PC-3 (cell line): ENCODE measurements at regions not wholly inside any gene's neighbourhood (a gene's known extent, or its start where the extent isn't known, plus 50 kb on each side); places are given as distances from the start of the nearest gene placed in this dataset.

Experiments used
- ATAC-seq: fragments of 200-7000 bp; cut with Tn5 transposase; 2 replicates; pipeline ENCODE4 v1.9.1; 2020; ENCODE audit warnings: mild to moderate bottlenecking, moderate library complexity
- BruUV-seq: library from RNA; stranded (reverse); fragments of 400-500 nt; replicated peaks from 2 replicates; lab custom pipeline; 2021; lab: Mats Ljungman, UMichigan
- CTCF ChIA-PET: fragments of 300-600 bp; sonication (Branson Sonifier 250); formaldehyde crosslinking; loops from one replicate; lab custom pipeline; 2022; ENCODE audit warnings: antibody characterized with exemption; lab: Charles Lee
- POLR2A ChIA-PET: fragments of 300-600 bp; sonication (Branson Sonifier 250); formaldehyde crosslinking; loops from one replicate; lab custom pipeline; 2022; ENCODE audit warnings: antibody characterized with exemption; ENCODE audit not compliant: unreplicated experiment; lab: Charles Lee
- DNase-seq: peaks from one replicate; pipeline ENCODE4 v3.0.0-alpha.2; 2015
- H2AFZ ChIP-seq: fragments of 300-600 bp; sonication (generic); 2 replicates; pipeline ENCODE4 v1.6.0; 2016; ENCODE audit warnings: antibody characterized with exemption, low read length
- H3F3A ChIP-seq: fragments of 300-600 bp; sonication (generic); one replicate; pipeline ENCODE4 v1.6.0; 2017; ENCODE audit warnings: antibody characterized with exemption, low read length, control low read depth, mild to moderate bottlenecking; ENCODE audit not compliant: unreplicated experiment
- H3K27ac ChIP-seq: fragments of 300-600 bp; sonication (generic); 2 replicates; pipeline ENCODE4 v1.5.1; 2016; ENCODE audit warnings: mild to moderate bottlenecking, low read length
- H3K27me3 ChIP-seq: fragments of 300-600 bp; sonication (generic); 2 replicates; pipeline ENCODE4 v1.6.1; 2016; ENCODE audit warnings: low read length, mixed read lengths
- H3K36me3 ChIP-seq: fragments of 300-600 bp; sonication (generic); 2 replicates; pipeline ENCODE4 v1.6.1; 2016; ENCODE audit warnings: low read depth, mixed run types, low read length, mixed read lengths
- H3K4me1 ChIP-seq: fragments of 300-600 bp; sonication (generic); 2 replicates; pipeline ENCODE4 v1.5.1; 2016; ENCODE audit warnings: low read length; ENCODE audit not compliant: insufficient read depth
- H3K4me2 ChIP-seq: fragments of 300-600 bp; sonication (generic); 2 replicates; pipeline ENCODE4 v1.6.0; 2016; ENCODE audit warnings: low read length
- H3K4me3 ChIP-seq: fragments of 300-600 bp; sonication (generic); 2 replicates; pipeline ENCODE4 v1.5.1; 2016; ENCODE audit warnings: mild to moderate bottlenecking, low read length, mixed read lengths
- H3K79me2 ChIP-seq: fragments of 300-600 bp; sonication (generic); 2 replicates; pipeline ENCODE4 v1.6.1; 2017; ENCODE audit warnings: low read length, mixed read lengths
- H3K9ac ChIP-seq: fragments of 300-600 bp; sonication (generic); 2 replicates; pipeline ENCODE4 v1.6.0; 2016; ENCODE audit warnings: mild to moderate bottlenecking, low read length
- H3K9me2 ChIP-seq: fragments of 300-600 bp; sonication (generic); replicated peaks from 2 replicates; pipeline ENCODE4 v1.6.1; 2016; ENCODE audit warnings: mixed run types, low read length, mixed read lengths
- H3K9me3 ChIP-seq: fragments of 300-600 bp; sonication (generic); 2 replicates; pipeline ENCODE4 v1.6.1; 2016; ENCODE audit warnings: low read length, mixed read lengths
- H4K20me1 ChIP-seq: fragments of 300-600 bp; sonication (generic); 2 replicates; pipeline ENCODE4 v1.6.1; 2016; ENCODE audit warnings: low read length, mixed read lengths
- EZH2 ChIP-seq: fragments of 300-600 bp; sonication (generic); IDR thresholded peaks from one replicate; pipeline ENCODE4 v1.6.1; 2017; ENCODE audit warnings: antibody characterized with exemption, mild to moderate bottlenecking, low read length; ENCODE audit not compliant: unreplicated experiment
- EZH2phosphoT487 ChIP-seq: fragments of 300-600 bp; sonication (generic); IDR thresholded peaks from 2 replicates; pipeline ENCODE4 v1.6.1; 2018; ENCODE audit warnings: mild to moderate bottlenecking, antibody characterized with exemption, low read length, borderline replicate concordance
- intact Hi-C: fragments of 100-400 bp; cut with micrococcal nuclease; formaldehyde crosslinking; loops from 2 replicates; pipeline ENCODE4 v1.9.0; 2023
- TF ChIP-seq, protein P1 (sequence below): fragments of 300-600 bp; sonication (generic); conservative IDR thresholded peaks from 2 replicates; pipeline ENCODE4 v1.5.1; 2017; ENCODE audit warnings: antibody characterized with exemption, low read depth, mild to moderate bottlenecking, low read length

DNA sequence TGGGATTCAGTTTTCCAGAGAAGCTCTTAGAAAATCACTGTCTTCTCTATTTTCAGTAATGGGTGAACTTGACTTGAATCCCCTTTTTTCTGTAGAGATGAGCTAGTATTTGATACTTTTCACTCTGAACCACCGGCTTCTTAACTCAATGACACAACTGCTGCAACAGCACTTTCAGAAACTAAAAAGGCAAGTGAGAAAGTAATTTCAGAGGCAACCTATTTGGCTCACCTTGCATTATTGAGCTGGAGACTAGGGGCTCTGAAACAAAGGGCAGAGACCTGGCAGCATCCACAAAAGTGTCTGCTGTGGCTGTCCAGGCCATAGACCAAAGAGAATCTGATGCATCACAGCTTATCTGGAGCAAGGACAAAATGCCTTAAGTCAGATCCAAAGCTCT is 289.8 kb upstream of the IRAK1BP1 start:
- Histone ChIP-seq H3K79me2 (no peaks in the 10 kb centered on the region), H2AFZ (no peak overlapping the region), H3K9me2 (no peaks in the 10 kb centered on the region), H3K27ac (no peak overlapping the region), H3K4me2 (no peak overlapping the region), H3K9me3 (no peaks in the 10 kb centered on the region), H3F3A (no peaks in the 10 kb centered on the region), H3K4me1 (no peaks in the 10 kb centered on the region), H3K36me3 (no peaks in the 10 kb centered on the region), H3K4me3 (no peak overlapping the region), H4K20me1 (no peaks in the 10 kb centered on the region), H3K27me3 (no peaks in the 10 kb centered on the region), H3K9ac (no peak overlapping the region)
- POLR2A ChIA-PET, result no interaction called here
- ATAC-seq, result no peak
- no peak for TF ChIP-seq EZH2phosphoT487
- TF ChIP-seq, protein P1, sequence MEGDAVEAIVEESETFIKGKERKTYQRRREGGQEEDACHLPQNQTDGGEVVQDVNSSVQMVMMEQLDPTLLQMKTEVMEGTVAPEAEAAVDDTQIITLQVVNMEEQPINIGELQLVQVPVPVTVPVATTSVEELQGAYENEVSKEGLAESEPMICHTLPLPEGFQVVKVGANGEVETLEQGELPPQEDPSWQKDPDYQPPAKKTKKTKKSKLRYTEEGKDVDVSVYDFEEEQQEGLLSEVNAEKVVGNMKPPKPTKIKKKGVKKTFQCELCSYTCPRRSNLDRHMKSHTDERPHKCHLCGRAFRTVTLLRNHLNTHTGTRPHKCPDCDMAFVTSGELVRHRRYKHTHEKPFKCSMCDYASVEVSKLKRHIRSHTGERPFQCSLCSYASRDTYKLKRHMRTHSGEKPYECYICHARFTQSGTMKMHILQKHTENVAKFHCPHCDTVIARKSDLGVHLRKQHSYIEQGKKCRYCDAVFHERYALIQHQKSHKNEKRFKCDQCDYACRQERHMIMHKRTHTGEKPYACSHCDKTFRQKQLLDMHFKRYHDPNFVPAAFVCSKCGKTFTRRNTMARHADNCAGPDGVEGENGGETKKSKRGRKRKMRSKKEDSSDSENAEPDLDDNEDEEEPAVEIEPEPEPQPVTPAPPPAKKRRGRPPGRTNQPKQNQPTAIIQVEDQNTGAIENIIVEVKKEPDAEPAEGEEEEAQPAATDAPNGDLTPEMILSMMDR, result no peak
- TF ChIP-seq EZH2, result no peak
- intact Hi-C loops, result no loop called here
- CTCF ChIA-PET, result no interaction called here
- BruUV-seq, result no TSS peak
- no peak for DNase-seq

DNA sequence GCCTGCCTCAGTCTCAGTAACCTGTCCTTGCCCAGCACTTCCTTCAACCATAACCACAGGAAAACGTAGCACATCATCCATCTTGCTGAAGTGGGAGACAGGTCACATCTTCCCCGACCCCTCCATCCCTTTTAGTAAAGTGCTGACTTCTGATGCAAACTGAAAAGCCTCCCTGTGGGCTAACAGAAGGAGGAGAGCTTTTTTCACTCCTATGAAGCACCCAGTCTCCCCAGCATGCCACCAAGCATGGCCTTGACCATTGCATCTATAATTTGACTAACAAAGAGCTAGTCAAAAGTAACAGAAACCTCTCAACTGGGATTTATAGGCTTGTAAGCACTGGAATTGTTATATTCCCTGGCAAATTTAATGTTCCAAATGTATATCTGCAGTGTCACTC is 288.9 kb upstream of the IRAK1BP1 start:
- H3K4me2 ChIP-seq, result no peak overlapping the region
- no peaks in the 10 kb centered on the region for H3K9me2 ChIP-seq
- H2AFZ ChIP-seq, result no peak overlapping the region
- H3K4me1 ChIP-seq, result no peaks in the 10 kb centered on the region
- ATAC-seq (no peak), DNase-seq (no peak)
- H3K9me3 ChIP-seq, result no peaks in the 10 kb centered on the region
- ChIA-PET POLR2A (interaction anchor here (0.7 kb wide), 1 partner anchor 499 kb away, joined by 3 read pairs; no protein-coding TSS in a partner anchor), CTCF (no interaction called here)
- no peaks in the 10 kb centered on the region for H4K20me1 ChIP-seq
- no peak overlapping the region for H3K27ac ChIP-seq
- no peaks in the 10 kb centered on the region for H3K27me3 ChIP-seq
- H3K9ac ChIP-seq, result no peak overlapping the region
- intact Hi-C loops, result no loop called here
- no peaks in the 10 kb centered on the region for H3K79me2 ChIP-seq
- H3K36me3 ChIP-seq, result no peaks in the 10 kb centered on the region
- no TSS peak for BruUV-seq
- TF ChIP-seq, protein P1, result no peak
- TF ChIP-seq EZH2phosphoT487 (no peak), EZH2 (no peak)
- no peak overlapping the region for H3K4me3 ChIP-seq
- no peaks in the 10 kb centered on the region for H3F3A ChIP-seq

DNA sequence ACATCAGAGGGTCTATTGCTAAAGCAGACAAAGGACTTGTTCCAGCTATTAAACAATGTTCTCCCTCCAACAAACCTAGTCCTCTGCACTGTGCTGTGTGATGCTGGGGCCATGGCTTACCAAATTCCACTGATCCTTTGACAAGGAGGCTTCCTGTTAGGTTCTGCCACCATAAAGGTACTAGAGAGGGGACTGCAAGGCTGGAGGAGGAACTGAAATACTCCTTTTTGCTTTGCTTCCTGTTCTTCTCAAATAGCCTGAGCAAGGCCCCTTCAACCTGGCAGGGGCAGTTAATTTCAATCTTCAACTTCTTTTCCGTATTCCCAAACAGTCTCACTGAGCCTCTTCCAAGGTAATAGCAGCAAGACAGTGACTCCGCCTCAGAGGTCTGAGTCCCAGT is 286.4 kb upstream of the IRAK1BP1 start:
- no peak overlapping the region for H3K4me2 ChIP-seq
- no peak overlapping the region for H2AFZ ChIP-seq
- H3K79me2 ChIP-seq, result no peaks in the 10 kb centered on the region
- no peak for ATAC-seq
- CTCF ChIA-PET, result no interaction called here
- H3F3A ChIP-seq, result no peaks in the 10 kb centered on the region
- no peaks in the 10 kb centered on the region for H3K9me3 ChIP-seq
- no peaks in the 10 kb centered on the region for H3K9me2 ChIP-seq
- H3K27ac ChIP-seq, result no peak overlapping the region
- POLR2A ChIA-PET, result no interaction called here
- no peak overlapping the region for H3K4me3 ChIP-seq
- intact Hi-C loops, result no loop called here
- no peak for DNase-seq
- no peaks in the 10 kb centered on the region for H3K27me3 ChIP-seq
- H4K20me1 ChIP-seq, result no peaks in the 10 kb centered on the region
- TF ChIP-seq EZH2phosphoT487, result no peak
- TF ChIP-seq, protein P1, result no peak
- TF ChIP-seq EZH2, result no peak
- H3K36me3 ChIP-seq, result no peaks in the 10 kb centered on the region
- BruUV-seq, result no TSS peak
- H3K9ac ChIP-seq, result no peak overlapping the region
- no peaks in the 10 kb centered on the region for H3K4me1 ChIP-seq
